HepG2 (cell line): ENCODE measurements at regions not wholly inside any gene's neighbourhood (a gene's known extent, or its start where the extent isn't known, plus 50 kb on each side); places are given as distances from the start of the nearest gene placed in this dataset.

ENCODE experiments used
- ATAC-seq: fragments of 200-7000 bp; cut with Tn5 transposase; 3 replicates; pipeline ENCODE4 v1.9.1; 2020; ENCODE audit warnings: mild to moderate bottlenecking, moderate library complexity
- BruUV-seq: library from RNA; stranded (reverse); fragments of 400-500 nt; replicated peaks from 2 replicates; lab custom pipeline; 2021; lab: Mats Ljungman, UMichigan
- CTCF ChIA-PET: fragments of 300-600 bp; formaldehyde crosslinking; extraction: SDS; loops from one replicate; lab custom pipeline; 2021; ENCODE audit warnings: low total read pairs, inconsistent platforms, low intra/inter-chr PET ratio; lab: Yijun Ruan, JAX
- POLR2A ChIA-PET: fragments of 350-600 bp; sonication (Branson Sonifier 250); formaldehyde crosslinking; loops from one replicate; lab custom pipeline; 2020; ENCODE audit warnings: antibody characterized with exemption, inconsistent platforms; lab: Yijun Ruan, JAX
- DNase-seq: peaks from one replicate; pipeline ENCODE4 v3.0.0-alpha.2; 2015; ENCODE audit warnings: low spot score
- FAIRE-seq: peaks from 3 replicates; lab custom pipeline; 2011; peaks lifted over from hg19 to GRCh38; lab: Jason Lieb, UNC
- H2AFZ ChIP-seq: one replicate; pipeline ENCODE4 v1.6.1; 2011; ENCODE audit warnings: low read length, inconsistent platforms
- H3K27ac ChIP-seq: fragments of 300-600 bp; 3 replicates; pipeline ENCODE4 v1.8.0; 2011; ENCODE audit warnings: mixed run types, mild to moderate bottlenecking, mixed read lengths, low read length, inconsistent platforms; ENCODE audit not compliant: insufficient read depth; ENCODE audit errors: extremely low read length
- H3K27me3 ChIP-seq, 2 experiments: fragments of 200-600 bp in 1 of 2; 2 replicates in 1 of 2; 3 replicates in 1 of 2; pipeline versions ENCODE4 v1.6.0 to v1.8.0; 2011; ENCODE audit warnings: low read length in 2 of 2, mild to moderate bottlenecking in 2 of 2, moderate library complexity in 2 of 2, inconsistent platforms in 1 of 2; ENCODE audit not compliant: insufficient read depth in 2 of 2, control insufficient read depth in 1 of 2
- H3K36me3 ChIP-seq, 2 experiments: fragments of 200-600 bp in 1 of 2; replicated peaks in 1 of 2; 2 replicates in 1 of 2; 3 replicates in 1 of 2; pipeline versions ENCODE4 v1.5.1 to v1.8.0; 2011; ENCODE audit warnings: low read length in 2 of 2, inconsistent platforms in 1 of 2; ENCODE audit not compliant: insufficient read depth in 2 of 2, control insufficient read depth in 1 of 2
- H3K4me1 ChIP-seq: 2 replicates; pipeline ENCODE4 v1.5.1; 2012; ENCODE audit warnings: low read length, inconsistent platforms; ENCODE audit not compliant: insufficient read depth
- H3K4me2 ChIP-seq: 2 replicates; pipeline ENCODE4 v1.6.0; 2011; ENCODE audit warnings: low read depth, low read length, inconsistent platforms
- H3K4me3 ChIP-seq, 3 experiments: fragments of 200-600 bp in 1 of 3; sonication (generic), shearing (Covaris generic) in 1 of 3; replicated peaks in 1 of 3; 2 replicates each; pipeline ENCODE4 v1.5.1; 2011 to 2016; ENCODE audit warnings: low read length in 3 of 3, inconsistent platforms in 2 of 3, low read depth in 2 of 3, mild to moderate bottlenecking in 2 of 3, control low read depth in 1 of 3, mixed read lengths in 1 of 3; ENCODE audit not compliant: insufficient read depth in 1 of 3
- H3K79me2 ChIP-seq: one replicate; pipeline ENCODE4 v1.6.1; 2011; ENCODE audit warnings: low read length, inconsistent platforms; ENCODE audit not compliant: insufficient read depth
- H3K9ac ChIP-seq: 2 replicates; pipeline ENCODE4 v1.6.0; 2011; ENCODE audit warnings: mild to moderate bottlenecking, low read depth, low read length, inconsistent platforms; ENCODE audit not compliant: insufficient read depth
- H3K9me3 ChIP-seq: 2 replicates; pipeline ENCODE4 v1.5.1; 2012; ENCODE audit warnings: mild to moderate bottlenecking, low read length
- H4K20me1 ChIP-seq: 2 replicates; pipeline ENCODE4 v1.6.0; 2011; ENCODE audit warnings: inconsistent platforms, mild to moderate bottlenecking, low read length, moderate library complexity; ENCODE audit not compliant: insufficient read depth
- CHD2 ChIP-seq: IDR thresholded peaks from 2 replicates; pipeline ENCODE4 v1.6.1; 2011; ENCODE audit warnings: low read depth, low read length, improper control_type of control experiment
- HOXA3 ChIP-seq: sonication (generic); formaldehyde crosslinking; IDR thresholded peaks from 2 replicates; pipeline ENCODE4 v1.5.0; 2020; ENCODE audit warnings: missing genetic modification reagents
- KMT2B ChIP-seq: IDR thresholded peaks from 2 replicates; pipeline ENCODE4 v1.6.1; 2016; ENCODE audit warnings: missing genetic modification reagents, missing compliant biosample characterization
- MEIS2 ChIP-seq: sonication (generic); formaldehyde crosslinking; IDR thresholded peaks from 2 replicates; pipeline ENCODE4 v1.9.0; 2021; ENCODE audit warnings: mild to moderate bottlenecking, missing genetic modification reagents
- PAF1 ChIP-seq: IDR thresholded peaks from 2 replicates; pipeline ENCODE4 v1.6.1; 2016; ENCODE audit warnings: missing genetic modification reagents, missing compliant biosample characterization
- PLSCR1 ChIP-seq: sonication (generic); formaldehyde crosslinking; IDR thresholded peaks from 2 replicates; pipeline ENCODE4 v1.5.0; 2020; ENCODE audit warnings: missing genetic modification reagents, mild to moderate bottlenecking, borderline replicate concordance
- TARDBP ChIP-seq: sonication (generic); formaldehyde crosslinking; IDR thresholded peaks from 2 replicates; pipeline ENCODE4 v1.8.0; 2022; ENCODE audit warnings: mild to moderate bottlenecking, missing genetic modification reagents
- THAP8 ChIP-seq: sonication (generic); formaldehyde crosslinking; IDR thresholded peaks from 2 replicates; pipeline ENCODE4 v1.5.1; 2020; ENCODE audit warnings: missing genetic modification reagents, mild to moderate bottlenecking, borderline replicate concordance
- THYN1 ChIP-seq: sonication (generic); formaldehyde crosslinking; IDR thresholded peaks from 2 replicates; pipeline ENCODE4 v1.8.1; 2023; ENCODE audit warnings: low read depth, mild to moderate bottlenecking, moderate library complexity, missing genetic modification reagents, borderline replicate concordance
- TP53 ChIP-seq: sonication (generic); formaldehyde crosslinking; conservative IDR thresholded peaks from 2 replicates; pipeline ENCODE4 v1.4.0; 2020; ENCODE audit warnings: missing genetic modification reagents
- TRIM24 ChIP-seq: sonication (generic); formaldehyde crosslinking; IDR thresholded peaks from 2 replicates; pipeline ENCODE4 v1.8.0; 2022; ENCODE audit warnings: mild to moderate bottlenecking, missing genetic modification reagents
- ZC3H4 ChIP-seq: sonication (generic); formaldehyde crosslinking; IDR thresholded peaks from 2 replicates; pipeline ENCODE4 v1.4.0; 2020; ENCODE audit warnings: missing genetic modification reagents, borderline replicate concordance
- ZNF441 ChIP-seq: sonication (generic); formaldehyde crosslinking; IDR thresholded peaks from 2 replicates; pipeline ENCODE4 v1.7.0; 2021; ENCODE audit warnings: missing genetic modification reagents, borderline replicate concordance
- ZNF503 ChIP-seq: sonication (generic); formaldehyde crosslinking; IDR thresholded peaks from 2 replicates; pipeline ENCODE4 v1.4.0; 2020; ENCODE audit warnings: missing genetic modification reagents
- ZNF574 ChIP-seq: sonication (generic); formaldehyde crosslinking; IDR thresholded peaks from 2 replicates; pipeline ENCODE4 v1.4.0; 2020; ENCODE audit warnings: missing genetic modification reagents
- ZNF720 ChIP-seq: sonication (generic); formaldehyde crosslinking; IDR thresholded peaks from 2 replicates; pipeline ENCODE4 v1.4.0; 2020; ENCODE audit warnings: missing genetic modification reagents
- WGBS: methylation state at CpG from one replicate; pipeline ENCODE4 v1.1.6; 2017; ENCODE audit warnings: low lambda C conversion rate; 5-methylcytosine and 5-hydroxymethylcytosine counted together
- in situ Hi-C: cut with HindIII; loops from 2 replicates; pipeline ENCODE4 v1.10.0; 2017; ENCODE audit warnings: low pct_unique_long_range_greater_than_20kb; ENCODE audit not compliant: extremely low pct_ligation_motif_present
- intact Hi-C: fragments of 100-400 bp; cut with micrococcal nuclease; formaldehyde crosslinking; loops from one replicate; pipeline ENCODE4 v1.10.0; 2022; ENCODE audit not compliant: unreplicated experiment

- Histone ChIP-seq H3K4me1 (peaks cover 7% of the 10 kb centered on the region; the same call in 1 of the 2 replicates), H4K20me1 (no peaks in the 10 kb centered on the region), H3K4me2 (no peak overlapping the region), H3K36me3 (no peaks in the 10 kb centered on the region), H3K4me3 (no peak overlapping the region)
- ChIA-PET CTCF (no interaction called here), POLR2A (no interaction called here)
- no TSS peak for BruUV-seq
- FAIRE-seq = no peak
- intact Hi-C loops = no loop called here
- 7% methylated on average over 2 of the region's 2 CpGs for WGBS
- TF ChIP-seq THAP8 (CRISPR knock-in tag) (no peak), ZNF720 (no peak), THYN1 (CRISPR knock-in tag) (no peak), CHD2 (no peak), ZC3H4 (CRISPR knock-in tag) (no peak), TARDBP (CRISPR knock-in tag) (no peak), HOXA3 (CRISPR knock-in tag) (no peak), MEIS2 (no peak), ZNF503 (no peak), KMT2B (no peak), ZNF441 (no peak), TP53 (CRISPR knock-in tag) (no peak), TRIM24 (CRISPR knock-in tag) (no peak), PAF1 (no peak), PLSCR1 (no peak), ZNF574 (CRISPR knock-in tag) (no peak)
- TF ChIP-seq, all 625 proteins: peak for 0
- H3K27ac ChIP-seq = no peak overlapping the region
- H3K9me3 ChIP-seq = no peaks in the 10 kb centered on the region
- no peaks in the 10 kb centered on the region for H3K79me2 ChIP-seq
- in situ Hi-C loops = no loop called here
- H2AFZ ChIP-seq = no peak overlapping the region
- no peaks in the 10 kb centered on the region for H3K27me3 ChIP-seq
- H3K9ac ChIP-seq = no peak overlapping the region
- no peak for ATAC-seq
- DNase-seq = no peak
These were observed 606.3 kb downstream of the METTL4 start for GRCh38 chr18:1965016-1965415.
